Ishikawa (cell line): ENCODE measurements at regions not wholly inside any gene's neighbourhood (a gene's known extent, or its start where the extent isn't known, plus 50 kb on each side); places are given as distances from the start of the nearest gene placed in this dataset.

Experiments used
- CEBPB ChIP-seq: IDR thresholded peaks from 2 replicates; pipeline ENCODE4 v1.6.1; 2012
- CREB1 ChIP-seq: IDR thresholded peaks from 2 replicates; pipeline ENCODE4 v1.6.1; 2012; ENCODE audit warnings: low read depth
- EGR1 ChIP-seq: IDR thresholded peaks from 2 replicates; pipeline ENCODE4 v1.6.1; 2012
- EP300 ChIP-seq: IDR thresholded peaks from 2 replicates; pipeline ENCODE4 v1.6.1; 2012; ENCODE audit warnings: borderline replicate concordance
- FOXM1 ChIP-seq: IDR thresholded peaks from 2 replicates; pipeline ENCODE4 v1.6.1; 2012; ENCODE audit warnings: low read depth, borderline replicate concordance
- NFIC ChIP-seq: IDR thresholded peaks from 2 replicates; pipeline ENCODE4 v1.6.1; 2012
- RAD21 ChIP-seq: IDR thresholded peaks from 2 replicates; pipeline ENCODE4 v1.6.1; 2012; ENCODE audit warnings: low read depth
- TAF1 ChIP-seq: IDR thresholded peaks from 2 replicates; pipeline ENCODE4 v1.6.1; 2012; ENCODE audit warnings: low read depth, mild to moderate bottlenecking
- TCF12 ChIP-seq: IDR thresholded peaks from 2 replicates; pipeline ENCODE4 v1.6.1; 2012; ENCODE audit warnings: low read depth
- TEAD4 ChIP-seq: IDR thresholded peaks from 2 replicates; pipeline ENCODE4 v1.6.1; 2012
- YY1 ChIP-seq: IDR thresholded peaks from 2 replicates; pipeline ENCODE4 v1.6.1; 2012; ENCODE audit warnings: low read depth
- ZBTB7A ChIP-seq: IDR thresholded peaks from 2 replicates; pipeline ENCODE4 v1.6.1; 2012; ENCODE audit warnings: low read depth
- TF ChIP-seq, protein P1 (sequence below): IDR thresholded peaks from 2 replicates; pipeline ENCODE4 v1.6.1; 2012
- TF ChIP-seq, protein P2 (sequence below): IDR thresholded peaks from 2 replicates; pipeline ENCODE4 v1.6.1; 2012; ENCODE audit warnings: low read depth, mild to moderate bottlenecking
- TF ChIP-seq, protein P3 (sequence below): IDR thresholded peaks from 2 replicates; pipeline ENCODE4 v1.6.1; 2012

DNA sequence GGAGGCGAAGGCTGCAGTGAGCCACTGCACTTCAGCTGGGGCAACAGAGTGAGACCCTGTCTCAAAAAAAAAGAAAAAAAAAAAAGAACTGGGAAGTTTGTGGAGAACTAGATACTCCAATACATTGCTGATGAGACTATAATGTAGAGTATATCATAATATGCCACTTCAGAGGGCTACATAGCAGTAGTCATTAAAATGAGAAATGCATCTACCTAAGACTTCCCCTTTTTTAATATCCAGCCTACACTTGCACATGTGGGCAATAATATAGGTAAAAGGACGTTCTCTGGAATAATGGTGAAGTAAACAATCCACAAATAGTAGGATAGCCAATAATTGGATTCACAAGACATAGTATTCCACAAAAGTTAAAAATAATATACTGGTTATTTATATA lies 311.0 kb downstream of the HLX start:
- TF ChIP-seq YY1 (no peak), EP300 (no peak), RAD21 (no peak), NFIC (no peak), CREB1 (no peak), ZBTB7A (no peak), TEAD4 (no peak), FOXM1 (no peak), EGR1 (no peak)
- TF ChIP-seq, protein P1, sequence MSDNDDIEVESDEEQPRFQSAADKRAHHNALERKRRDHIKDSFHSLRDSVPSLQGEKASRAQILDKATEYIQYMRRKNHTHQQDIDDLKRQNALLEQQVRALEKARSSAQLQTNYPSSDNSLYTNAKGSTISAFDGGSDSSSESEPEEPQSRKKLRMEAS: no peak
- TF ChIP-seq, protein P2, sequence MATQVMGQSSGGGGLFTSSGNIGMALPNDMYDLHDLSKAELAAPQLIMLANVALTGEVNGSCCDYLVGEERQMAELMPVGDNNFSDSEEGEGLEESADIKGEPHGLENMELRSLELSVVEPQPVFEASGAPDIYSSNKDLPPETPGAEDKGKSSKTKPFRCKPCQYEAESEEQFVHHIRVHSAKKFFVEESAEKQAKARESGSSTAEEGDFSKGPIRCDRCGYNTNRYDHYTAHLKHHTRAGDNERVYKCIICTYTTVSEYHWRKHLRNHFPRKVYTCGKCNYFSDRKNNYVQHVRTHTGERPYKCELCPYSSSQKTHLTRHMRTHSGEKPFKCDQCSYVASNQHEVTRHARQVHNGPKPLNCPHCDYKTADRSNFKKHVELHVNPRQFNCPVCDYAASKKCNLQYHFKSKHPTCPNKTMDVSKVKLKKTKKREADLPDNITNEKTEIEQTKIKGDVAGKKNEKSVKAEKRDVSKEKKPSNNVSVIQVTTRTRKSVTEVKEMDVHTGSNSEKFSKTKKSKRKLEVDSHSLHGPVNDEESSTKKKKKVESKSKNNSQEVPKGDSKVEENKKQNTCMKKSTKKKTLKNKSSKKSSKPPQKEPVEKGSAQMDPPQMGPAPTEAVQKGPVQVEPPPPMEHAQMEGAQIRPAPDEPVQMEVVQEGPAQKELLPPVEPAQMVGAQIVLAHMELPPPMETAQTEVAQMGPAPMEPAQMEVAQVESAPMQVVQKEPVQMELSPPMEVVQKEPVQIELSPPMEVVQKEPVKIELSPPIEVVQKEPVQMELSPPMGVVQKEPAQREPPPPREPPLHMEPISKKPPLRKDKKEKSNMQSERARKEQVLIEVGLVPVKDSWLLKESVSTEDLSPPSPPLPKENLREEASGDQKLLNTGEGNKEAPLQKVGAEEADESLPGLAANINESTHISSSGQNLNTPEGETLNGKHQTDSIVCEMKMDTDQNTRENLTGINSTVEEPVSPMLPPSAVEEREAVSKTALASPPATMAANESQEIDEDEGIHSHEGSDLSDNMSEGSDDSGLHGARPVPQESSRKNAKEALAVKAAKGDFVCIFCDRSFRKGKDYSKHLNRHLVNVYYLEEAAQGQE: no peak
- TF ChIP-seq, protein P3, sequence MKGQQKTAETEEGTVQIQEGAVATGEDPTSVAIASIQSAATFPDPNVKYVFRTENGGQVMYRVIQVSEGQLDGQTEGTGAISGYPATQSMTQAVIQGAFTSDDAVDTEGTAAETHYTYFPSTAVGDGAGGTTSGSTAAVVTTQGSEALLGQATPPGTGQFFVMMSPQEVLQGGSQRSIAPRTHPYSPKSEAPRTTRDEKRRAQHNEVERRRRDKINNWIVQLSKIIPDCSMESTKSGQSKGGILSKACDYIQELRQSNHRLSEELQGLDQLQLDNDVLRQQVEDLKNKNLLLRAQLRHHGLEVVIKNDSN: no peak

DNA sequence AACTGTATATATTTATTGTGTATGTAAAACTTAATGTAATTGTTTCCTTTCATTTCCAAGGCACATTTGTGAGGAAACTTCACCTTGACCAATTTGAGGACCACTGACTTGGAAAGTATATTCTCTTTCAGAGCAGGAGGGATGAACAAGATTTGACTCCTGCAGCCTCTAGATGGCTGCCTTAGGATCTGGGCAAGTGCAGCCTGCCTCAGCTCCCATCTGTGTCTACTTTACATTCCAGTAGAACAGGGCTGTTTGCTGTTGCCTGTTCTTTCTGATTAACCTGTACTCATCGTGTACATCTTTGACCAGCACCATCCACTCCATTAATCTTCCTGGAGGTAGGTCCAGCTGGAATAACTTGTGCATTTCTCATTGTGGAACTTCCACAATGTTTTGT lies 312.8 kb downstream of the HLX start:
- TF ChIP-seq FOXM1: no peak
- no peak for TF ChIP-seq TEAD4
- no peak for TF ChIP-seq EGR1
- TF ChIP-seq YY1: no peak
- TF ChIP-seq ZBTB7A: no peak
- TF ChIP-seq TCF12: no peak
- no peak for TF ChIP-seq EP300

DNA sequence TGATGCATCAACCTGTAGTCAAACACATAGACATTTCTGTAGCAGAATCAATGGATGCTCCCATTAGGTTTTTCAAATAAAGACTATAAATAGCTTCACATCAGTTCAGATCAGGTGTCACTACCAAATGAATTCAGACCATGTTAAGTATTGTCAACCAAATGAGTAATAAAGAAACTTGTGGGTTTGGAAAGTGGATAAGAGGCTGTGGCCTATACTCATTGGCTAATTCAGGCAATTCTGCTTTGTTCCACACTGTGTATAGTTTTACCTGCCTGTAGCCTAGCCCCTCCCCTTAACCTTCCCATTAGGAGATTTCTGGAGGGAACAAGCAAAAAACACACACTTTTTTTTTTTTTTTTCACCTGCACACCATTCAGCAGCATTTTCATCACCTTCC lies 321.2 kb downstream of the HLX start:
- TF ChIP-seq, protein P3: no peak
- TF ChIP-seq RAD21 (no peak), EGR1 (no peak), NFIC (no peak), YY1 (no peak), ZBTB7A (no peak), TAF1 (no peak), EP300 (no peak), CEBPB (no peak), CREB1 (no peak), FOXM1 (no peak), TEAD4 (no peak)
- TF ChIP-seq, protein P2: no peak
- TF ChIP-seq, protein P1: no peak

DNA sequence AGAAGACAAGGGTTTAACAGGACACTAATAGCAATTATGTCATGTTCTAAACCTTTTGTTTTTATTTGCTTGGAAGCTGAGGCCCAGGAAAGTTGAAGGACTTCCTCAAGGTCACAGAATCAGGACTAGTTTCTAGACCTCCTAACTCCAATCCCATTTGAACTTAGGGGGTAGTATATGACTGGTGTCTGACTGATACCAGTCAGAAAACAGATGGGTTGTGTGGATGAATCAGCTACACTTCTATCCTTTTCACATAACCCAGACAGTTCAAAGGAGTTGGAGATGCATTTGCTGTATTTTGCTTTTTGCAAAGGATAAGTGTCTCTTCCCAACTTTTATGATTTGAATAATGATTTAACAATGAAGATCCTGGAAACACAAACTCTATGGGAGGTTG lies 322.5 kb downstream of the HLX start:
- TF ChIP-seq, protein P3: no peak
- TF ChIP-seq CREB1 (no peak), EP300 (no peak), CEBPB (no peak), EGR1 (no peak), RAD21 (no peak), TCF12 (no peak), FOXM1 (no peak)

DNA sequence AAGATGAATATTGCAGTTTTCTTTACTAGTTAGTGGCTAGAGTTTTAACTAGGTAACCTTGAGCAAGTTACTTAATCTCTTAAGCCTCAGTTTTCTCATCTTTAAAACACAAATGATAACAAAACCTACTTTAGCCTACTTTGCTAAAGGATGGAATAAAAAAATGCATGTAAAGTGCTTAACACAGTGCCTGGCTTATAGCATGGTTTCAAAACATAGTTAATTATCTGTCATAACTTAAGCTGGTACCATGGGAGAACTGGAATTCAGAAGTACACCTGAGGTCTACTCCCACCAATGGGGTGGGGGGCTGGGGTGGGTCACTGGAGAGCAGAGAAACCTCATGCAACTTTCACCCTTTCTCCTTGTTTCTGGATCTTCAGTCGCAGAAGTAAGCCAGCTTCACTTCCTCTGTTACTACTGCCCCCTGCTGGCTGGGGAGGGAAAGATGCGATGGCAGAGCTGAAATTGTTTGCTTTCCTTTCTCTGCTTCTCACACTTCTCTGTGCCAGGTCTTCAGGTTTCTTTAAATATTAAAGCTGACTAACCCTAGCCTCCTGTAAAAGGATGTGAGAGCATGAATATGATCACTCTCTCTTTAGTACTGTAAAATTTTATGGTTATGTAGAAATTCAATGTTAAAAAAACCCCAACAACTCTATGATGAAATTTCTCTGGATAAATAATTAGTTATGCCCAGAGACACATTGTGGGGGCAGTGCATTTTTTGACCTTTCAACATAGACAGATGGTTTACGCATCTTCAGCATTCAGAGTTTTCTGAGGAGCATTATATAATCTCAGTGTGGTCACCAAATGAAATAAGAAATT lies 324.2 kb downstream of the HLX start:
- no peak for TF ChIP-seq TCF12
- peak; percentile 66 for TF ChIP-seq RAD21
